ENCODE measurements at regions not wholly inside any gene's neighbourhood (a gene's known extent, or its start where the extent isn't known, plus 50 kb on each side); places are given as distances from the start of the nearest gene placed in this dataset.
"Not testable (repeated sequence)": the region's sequence is repeated elsewhere in the genome, so short reads cannot be mapped to it uniquely, and the experiment has no call there.

- no peak for TF ChIP-seq CTCF (IDR thresholded peaks at IDR 0.05; ENCODE audit: insufficient read depth, low read length, poor library complexity, severe bottlenecking)
Measured at GRCh38 chr20:12581644-12582289, 427.0 kb upstream of the SPTLC3 start.

GRCh38 chr20:12582710-12583109 is 426.1 kb upstream of the SPTLC3 start:
- not testable (repeated sequence) for DNase-seq (ENCODE audit: extremely low read depth, insufficient read length); H3K27me3 ChIP-seq (replicated peaks; ENCODE audit: control insufficient read depth, insufficient read depth, low read length); H3K4me3 ChIP-seq (replicated peaks; ENCODE audit: low read depth, low read length); H3K36me3 ChIP-seq (ENCODE audit: control insufficient read depth, insufficient read depth, low read length)

More at GRCh38 chr20:12581644-12582289, 427.0 kb upstream of the SPTLC3 start:
- no peaks in the 10 kb centered on the region for H3K36me3 ChIP-seq (ENCODE audit: control insufficient read depth, insufficient read depth, low read length)
- no peaks in the 10 kb centered on the region for H3K27me3 ChIP-seq (replicated peaks; ENCODE audit: control insufficient read depth, insufficient read depth, low read length)
- H3K4me3 ChIP-seq (replicated peaks; ENCODE audit: low read depth, low read length), result no peak overlapping the region
- no peak for DNase-seq (ENCODE audit: extremely low read depth, insufficient read length)

DNA sequence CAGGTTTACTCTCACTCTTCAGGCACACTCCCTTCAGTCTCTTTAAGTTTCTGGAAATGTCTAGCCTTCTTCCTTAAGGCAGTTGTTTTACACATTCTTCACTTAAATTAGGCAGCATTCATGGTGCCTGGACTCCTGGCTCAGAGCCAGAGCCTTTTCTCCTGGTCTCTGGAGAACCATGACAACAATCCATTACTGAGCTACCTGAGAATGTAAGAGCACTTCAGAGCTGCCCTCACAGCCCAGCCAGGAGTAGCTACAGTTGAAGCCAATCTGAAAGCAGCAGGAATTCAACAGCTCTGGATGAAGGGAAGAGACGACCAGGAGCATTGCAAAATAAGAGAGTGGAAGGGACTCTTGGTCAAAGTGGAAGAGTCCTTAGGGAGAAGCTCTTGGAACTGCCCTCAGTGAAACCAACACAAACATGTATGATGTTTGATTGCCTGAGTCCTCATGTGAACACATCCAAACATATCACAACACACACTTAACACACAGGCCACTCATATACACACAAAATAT is 416.8 kb upstream of the SPTLC3 start:
- Histone ChIP-seq H3K27me3 (replicated peaks; ENCODE audit: control insufficient read depth, insufficient read depth, low read length) (no peaks in the 10 kb centered on the region), H3K36me3 (ENCODE audit: control insufficient read depth, insufficient read depth, low read length) (no peaks in the 10 kb centered on the region), H3K4me3 (replicated peaks; ENCODE audit: low read depth, low read length) (no peak overlapping the region)
- DNase-seq (ENCODE audit: extremely low read depth, insufficient read length), result no peak
- TF ChIP-seq CTCF (IDR thresholded peaks at IDR 0.05; ENCODE audit: insufficient read depth, low read length, poor library complexity, severe bottlenecking), result no peak

DNA sequence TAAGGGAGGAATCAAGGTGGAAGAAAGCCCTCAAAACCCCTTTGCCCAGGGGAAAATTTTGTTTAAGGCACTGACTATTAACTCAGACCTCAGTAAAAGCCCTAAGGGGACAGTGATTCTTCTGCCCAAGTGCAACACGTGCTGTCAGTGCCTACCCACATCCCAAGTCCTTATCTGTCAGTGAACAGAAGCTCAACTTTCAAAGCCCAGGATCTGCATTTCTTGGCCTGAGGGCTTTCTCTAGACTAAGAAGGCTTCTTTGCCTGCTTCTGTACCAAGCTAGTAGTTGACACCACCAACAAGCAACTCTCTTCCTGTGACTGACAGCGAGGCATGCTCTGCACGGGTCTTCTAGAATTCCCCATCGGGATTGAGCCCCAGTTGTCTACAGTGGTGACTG is 416.0 kb upstream of the SPTLC3 start:
- TF ChIP-seq CTCF (IDR thresholded peaks at IDR 0.05; ENCODE audit: insufficient read depth, low read length, poor library complexity, severe bottlenecking), result no peak

DNA sequence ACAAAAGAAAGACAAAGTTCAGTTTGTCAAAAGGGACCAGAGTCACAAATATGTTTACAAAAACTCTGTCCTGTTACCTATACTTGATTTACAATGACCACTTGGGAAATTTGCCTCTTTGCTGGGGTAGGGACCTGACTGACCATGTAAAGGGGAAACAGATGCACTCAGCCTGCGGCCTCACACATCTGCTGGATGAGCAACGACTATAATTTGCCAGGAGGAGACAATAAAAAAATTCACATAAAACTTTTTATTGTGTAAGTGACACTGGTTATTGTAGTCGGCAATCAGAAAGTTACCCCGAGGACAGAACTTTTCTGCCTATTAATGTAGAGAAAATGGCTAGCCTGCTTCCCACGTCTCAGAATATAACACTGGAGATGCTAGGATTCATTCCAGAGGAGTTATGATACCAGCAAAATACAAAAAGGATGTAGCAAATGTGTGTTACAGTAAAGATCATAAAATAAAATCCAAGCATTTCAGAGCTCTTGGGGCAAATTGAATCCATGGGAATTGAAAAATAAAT is 415.4 kb upstream of the SPTLC3 start:
- TF ChIP-seq CTCF (IDR thresholded peaks at IDR 0.05; ENCODE audit: insufficient read depth, low read length, poor library complexity, severe bottlenecking), result no peak
- no peak for DNase-seq (ENCODE audit: extremely low read depth, insufficient read length)
- no peaks in the 10 kb centered on the region for H3K36me3 ChIP-seq (ENCODE audit: control insufficient read depth, insufficient read depth, low read length)
- H3K27me3 ChIP-seq (replicated peaks; ENCODE audit: control insufficient read depth, insufficient read depth, low read length), result no peaks in the 10 kb centered on the region
- no peak overlapping the region for H3K4me3 ChIP-seq (replicated peaks; ENCODE audit: low read depth, low read length)

More for the DNA sequence above, 416.0 kb upstream of the SPTLC3 start:
- Histone ChIP-seq H3K36me3 (ENCODE audit: control insufficient read depth, insufficient read depth, low read length) (no peaks in the 10 kb centered on the region), H3K4me3 (replicated peaks; ENCODE audit: low read depth, low read length) (no peak overlapping the region), H3K27me3 (replicated peaks; ENCODE audit: control insufficient read depth, insufficient read depth, low read length) (no peaks in the 10 kb centered on the region)
- DNase-seq (ENCODE audit: extremely low read depth, insufficient read length), result no peak

DNA sequence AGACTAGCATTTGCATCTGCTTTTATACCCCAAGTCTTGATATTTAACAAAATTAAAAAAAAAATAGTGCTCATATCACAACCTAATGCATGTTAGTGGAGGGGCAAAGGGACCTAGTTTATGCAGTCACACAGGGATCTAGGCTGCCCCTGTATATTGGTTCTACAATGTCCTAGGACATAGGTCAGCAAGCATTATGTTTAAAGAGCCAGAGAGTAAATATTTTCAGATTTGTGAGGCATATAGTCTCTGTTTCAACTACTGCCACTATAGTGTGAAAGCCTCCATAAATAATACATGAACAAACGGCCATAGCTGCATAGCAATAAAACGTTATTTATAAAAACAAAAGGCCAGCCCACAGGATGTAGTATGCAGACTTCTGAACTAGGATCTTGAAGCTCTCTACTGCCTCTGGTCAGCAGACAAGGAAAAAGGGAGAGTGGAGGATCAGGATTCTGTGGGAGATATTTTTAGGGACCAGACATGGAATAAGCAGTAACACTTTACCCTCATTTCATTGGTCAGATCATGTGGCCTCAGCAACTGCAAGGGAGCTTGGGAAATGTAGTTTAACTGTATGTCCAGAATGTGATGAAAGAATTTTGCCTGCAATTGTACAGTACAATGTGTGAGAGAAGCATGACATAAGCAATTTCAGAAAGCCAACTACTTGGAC is 414.2 kb upstream of the SPTLC3 start:
- Histone ChIP-seq H3K4me3 (replicated peaks; ENCODE audit: low read depth, low read length) (no peak overlapping the region), H3K36me3 (ENCODE audit: control insufficient read depth, insufficient read depth, low read length) (no peaks in the 10 kb centered on the region), H3K27me3 (replicated peaks; ENCODE audit: control insufficient read depth, insufficient read depth, low read length) (no peaks in the 10 kb centered on the region)
- DNase-seq (ENCODE audit: extremely low read depth, insufficient read length), result no peak
- TF ChIP-seq CTCF (IDR thresholded peaks at IDR 0.05; ENCODE audit: insufficient read depth, low read length, poor library complexity, severe bottlenecking), result no peak

Data from GM06990 (cell line).